Esophagus squamous epithelium (tissue), 5 donors: ENCODE measurements at regions not wholly inside any gene's neighbourhood (a gene's known extent, or its start where the extent isn't known, plus 50 kb on each side); places are given as distances from the start of the nearest gene placed in this dataset.
"Not testable (repeated sequence)": the region's sequence is repeated elsewhere in the genome, so short reads cannot be mapped to it uniquely, and the experiment has no call there.

Source experiments
- DNase-seq: peaks from one replicate; lab custom pipeline; 2025; lab: John Stamatoyannopoulos, UW
- H3K27ac ChIP-seq, 4 donors: fragments of 200-600 bp; sonication (generic); one replicate each; pipeline ENCODE4 v1.5.1; 2016 to 2019; ENCODE audit warnings: mild to moderate bottlenecking in 1 of 4
- H3K27me3 ChIP-seq, 4 donors: fragments of 200-600 bp; sonication (generic); 1 replicate in 3 of 4; 2 replicates in 1 of 4; pipeline versions ENCODE4 v1.5.1 to v1.6.0; 2017 to 2021; ENCODE audit warnings: antibody characterized with exemption in 1 of 4
- H3K36me3 ChIP-seq, 3 donors: fragments of 200-600 bp; sonication (generic); one replicate each; pipeline ENCODE4 v1.5.1; 2016 to 2019
- H3K4me1 ChIP-seq, 3 donors: fragments of 200-600 bp; sonication (generic); one replicate each; pipeline ENCODE4 v1.5.1; 2017 to 2019
- H3K4me3 ChIP-seq, 4 donors: fragments of 200-600 bp; sonication (generic); 1 replicate in 3 of 4; 2 replicates in 1 of 4; pipeline ENCODE4 v1.5.1; 2016 to 2019; ENCODE audit warnings: mild to moderate bottlenecking in 2 of 4, moderate library complexity in 1 of 4
- H3K9me3 ChIP-seq, 3 donors: fragments of 200-600 bp; sonication (generic); one replicate each; pipeline ENCODE4 v1.5.1; 2016 to 2019
- POLR2A ChIP-seq, 4 donors: fragments of 450-650 bp; IDR thresholded peaks; one replicate each; pipeline ENCODE4 v1.6.1; 2017; ENCODE audit warnings: antibody characterized with exemption in 4 of 4, mild to moderate bottlenecking in 4 of 4, moderate library complexity in 3 of 4
- WGBS, 2 donors: methylation state at CpG; one replicate each; pipeline ENCODE4 v1.1.5; 2018; 5-methylcytosine and 5-hydroxymethylcytosine counted together
- intact Hi-C: fragments of 100-400 bp; cut with DNase I; formaldehyde crosslinking; loops from one replicate; pipeline ENCODE4 v1.15.0; 2022
- small RNA-seq, 4 donors: library from RNA; depleted of rRNA; stranded (forward); fragments of <200 nt; gene quantifications; one replicate each; pipeline ENCODE3, GENCODE V24; 2016
- TF ChIP-seq, protein P1 (sequence below), 6 experiments: fragments of 450-650 bp in 4 of 6; fragments of 200-600 bp in 2 of 6; sonication (generic) in 2 of 6; IDR thresholded peaks; one replicate each; pipeline ENCODE4 v1.5.1; 2016 to 2019; ENCODE audit warnings: antibody characterized with exemption in 6 of 6, mild to moderate bottlenecking in 4 of 6, moderate library complexity in 4 of 6
- donor health status: DM: yes; HTN: yes; CAD: no.

DNA sequence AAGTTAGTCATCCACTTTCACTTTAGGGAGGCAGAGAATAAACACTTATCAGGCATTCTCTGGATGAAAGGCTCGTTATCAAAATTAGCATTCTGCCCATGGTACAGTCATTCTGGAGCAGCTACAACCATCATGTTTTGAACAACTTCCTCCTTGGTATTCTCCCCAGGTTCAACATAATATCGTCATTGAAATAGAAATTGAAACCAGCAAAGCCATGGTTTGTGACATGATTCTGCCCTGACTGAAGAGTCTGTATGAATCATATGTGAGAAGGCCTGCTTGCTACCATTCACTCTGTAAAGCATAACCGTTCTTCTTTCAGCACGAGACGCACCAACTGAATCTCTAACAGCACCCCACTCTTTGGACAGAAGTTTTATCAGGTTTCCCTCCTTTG, 127.5 kb upstream of the RADX start:
- DNase-seq, result no peak
- H3K27ac ChIP-seq, result no peak overlapping the region
- H3K27me3 ChIP-seq, result no peaks in the 10 kb centered on the region
- H3K36me3 ChIP-seq, result no peaks in the 10 kb centered on the region
- 47 to 52% methylated on average over 4 to 5 of the region's 5 CpGs for WGBS, 2 donors
- no peaks in the 10 kb centered on the region for H3K9me3 ChIP-seq
- H3K4me1 ChIP-seq, result no peaks in the 10 kb centered on the region
- TF ChIP-seq POLR2A (IDR thresholded peaks at IDR 0.05), result no peak
- TF ChIP-seq, protein P1, sequence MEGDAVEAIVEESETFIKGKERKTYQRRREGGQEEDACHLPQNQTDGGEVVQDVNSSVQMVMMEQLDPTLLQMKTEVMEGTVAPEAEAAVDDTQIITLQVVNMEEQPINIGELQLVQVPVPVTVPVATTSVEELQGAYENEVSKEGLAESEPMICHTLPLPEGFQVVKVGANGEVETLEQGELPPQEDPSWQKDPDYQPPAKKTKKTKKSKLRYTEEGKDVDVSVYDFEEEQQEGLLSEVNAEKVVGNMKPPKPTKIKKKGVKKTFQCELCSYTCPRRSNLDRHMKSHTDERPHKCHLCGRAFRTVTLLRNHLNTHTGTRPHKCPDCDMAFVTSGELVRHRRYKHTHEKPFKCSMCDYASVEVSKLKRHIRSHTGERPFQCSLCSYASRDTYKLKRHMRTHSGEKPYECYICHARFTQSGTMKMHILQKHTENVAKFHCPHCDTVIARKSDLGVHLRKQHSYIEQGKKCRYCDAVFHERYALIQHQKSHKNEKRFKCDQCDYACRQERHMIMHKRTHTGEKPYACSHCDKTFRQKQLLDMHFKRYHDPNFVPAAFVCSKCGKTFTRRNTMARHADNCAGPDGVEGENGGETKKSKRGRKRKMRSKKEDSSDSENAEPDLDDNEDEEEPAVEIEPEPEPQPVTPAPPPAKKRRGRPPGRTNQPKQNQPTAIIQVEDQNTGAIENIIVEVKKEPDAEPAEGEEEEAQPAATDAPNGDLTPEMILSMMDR (IDR thresholded peaks at IDR 0.05), result no peak
- H3K4me3 ChIP-seq, result peak overlapping the region in 1 of 4 donors; percentile 15
- intact Hi-C loops, result loop anchor here (10.0 kb wide), 1 partner anchor 311 kb away; no protein-coding TSS in a partner anchor

DNA sequence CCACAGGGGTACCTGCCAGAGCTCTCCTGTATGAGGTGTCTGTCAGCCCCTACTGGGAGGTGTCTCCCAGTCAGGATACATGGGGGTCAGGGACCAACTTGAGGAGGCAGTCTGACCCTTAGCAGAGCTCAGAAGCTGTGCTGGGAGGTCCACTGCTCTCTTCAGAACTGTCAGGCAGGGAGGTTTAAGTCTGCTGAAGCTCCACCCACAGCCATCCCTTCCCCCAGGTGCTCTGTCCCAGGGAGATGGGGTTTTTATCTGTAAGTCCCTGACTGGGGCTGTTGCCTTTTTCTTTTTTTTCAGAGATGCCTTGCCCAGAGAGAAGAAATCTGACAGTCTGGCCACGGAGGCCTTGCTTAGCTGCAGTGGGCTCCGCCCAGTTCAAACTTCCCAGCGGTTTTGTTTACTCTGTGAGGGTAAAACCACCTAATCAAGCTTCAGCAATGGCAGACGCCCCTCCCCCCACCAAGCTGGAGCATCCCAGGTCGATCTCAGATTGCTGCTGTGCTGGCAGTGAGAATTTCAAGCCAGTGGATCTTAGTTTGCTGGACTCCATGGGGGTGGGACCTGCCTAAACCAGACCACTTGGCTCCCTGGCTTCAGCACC, 118.5 kb upstream of the RADX start:
- 19 to 40% methylated on average over 2 to 4 of the region's 5 CpGs for WGBS, 2 donors
- H3K4me3 ChIP-seq, H3K27me3 ChIP-seq, H3K9me3 ChIP-seq, DNase-seq, intact Hi-C loops, H3K4me1 ChIP-seq, H3K36me3 ChIP-seq, H3K27ac ChIP-seq: not testable (repeated sequence)

DNA sequence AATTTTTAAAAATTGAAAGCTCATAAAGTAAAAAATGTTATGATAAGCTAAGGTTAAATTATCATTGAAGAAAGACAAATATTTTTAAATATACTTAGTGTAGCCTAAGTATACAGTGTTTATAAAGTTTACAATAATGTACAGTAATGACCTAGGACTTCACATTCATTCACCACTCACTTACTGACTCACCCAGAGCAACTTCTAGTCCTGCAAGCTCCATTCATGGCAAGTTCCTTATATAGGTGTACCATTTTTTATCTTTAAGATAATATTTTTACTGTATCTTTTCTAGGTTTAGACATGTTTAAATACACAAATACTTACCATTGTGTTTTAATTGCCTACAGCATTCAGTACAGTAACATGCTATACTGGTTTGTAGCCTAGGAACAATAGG, 112.3 kb upstream of the RADX start:
- intact Hi-C loops, result no loop called here
- H3K9me3 ChIP-seq, result no peaks in the 10 kb centered on the region
- no peaks in the 10 kb centered on the region for H3K36me3 ChIP-seq
- no peak overlapping the region for H3K27ac ChIP-seq
- no peak for DNase-seq
- no peak for TF ChIP-seq POLR2A (IDR thresholded peaks at IDR 0.05)
- TF ChIP-seq, protein P1 (IDR thresholded peaks at IDR 0.05), result no peak
- H3K4me1 ChIP-seq, result no peaks in the 10 kb centered on the region
- H3K27me3 ChIP-seq, result no peaks in the 10 kb centered on the region
- H3K4me3 ChIP-seq, result no peak overlapping the region

DNA sequence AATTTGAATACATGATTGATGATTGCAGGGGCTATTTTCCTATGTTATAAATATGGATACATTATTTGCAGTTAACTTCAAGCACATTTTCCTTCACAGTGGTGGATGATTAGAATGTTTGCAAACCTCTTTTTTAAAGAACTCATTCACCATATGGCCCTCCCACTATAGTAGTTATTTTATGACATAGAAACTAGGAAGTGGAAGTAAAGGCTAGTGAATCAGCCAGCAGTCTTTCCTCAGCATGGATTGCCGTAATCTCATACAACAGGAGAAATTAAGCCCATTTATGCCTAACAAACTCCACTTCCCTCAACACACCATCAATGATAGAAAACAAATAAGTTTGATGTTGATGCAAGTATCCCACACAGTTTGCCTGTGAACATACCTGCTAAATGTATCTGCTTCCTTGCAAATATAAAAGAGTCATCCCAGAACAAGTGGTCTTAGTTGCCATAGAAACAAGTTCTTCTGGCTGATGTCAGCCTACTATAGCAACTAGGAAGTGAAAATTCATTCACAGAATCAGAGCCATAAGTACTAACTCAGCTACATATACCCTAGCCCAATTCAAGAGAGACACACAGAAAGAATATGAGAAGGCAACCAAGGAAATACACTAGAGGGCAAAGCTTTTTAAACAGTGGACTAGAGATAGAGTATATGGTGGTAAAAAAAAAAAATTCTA, 100.9 kb upstream of the RADX start:
- Histone ChIP-seq H3K27me3 (no peaks in the 10 kb centered on the region), H3K9me3 (no peaks in the 10 kb centered on the region), H3K4me1 (no peaks in the 10 kb centered on the region), H3K36me3 (no peaks in the 10 kb centered on the region), H3K27ac (no peak overlapping the region), H3K4me3 (no peak overlapping the region)
- intact Hi-C loops, result no loop called here
- 67 to 100% methylated on average over 1 of the region's 1 CpG for WGBS, 2 donors
- TF ChIP-seq, protein P1 (IDR thresholded peaks at IDR 0.05), result no peak
- no peak for TF ChIP-seq POLR2A (IDR thresholded peaks at IDR 0.05)
- DNase-seq, result no peak

Small RNA genes in the stretch of these regions (small RNA-seq; reads per million reads assigned to genes)
- gene AL133271.1, result 0 reads per million in 4 donors
- gene RF00019, result 0 reads per million in 4 donors
